ENCODE measurements at regions not wholly inside any gene's neighbourhood (a gene's known extent, or its start where the extent isn't known, plus 50 kb on each side); places are given as distances from the start of the nearest gene placed in this dataset.
"Not testable (repeated sequence)": the region's sequence is repeated elsewhere in the genome, so short reads cannot be mapped to it uniquely, and the experiment has no call there.

GRCh38 chr9:42947050-42947449 is 763.6 kb downstream of the SPATA31A6 start:
- peaks cover 0 to 41% of the 10 kb centered on the region in 2 experiments; a peak in 2 of 4 replicates for H3K9me3 ChIP-seq (ENCODE audit: insufficient read depth in 2 of 2, low read depth in 1 of 2, low read length in 1 of 2)
- H3K27ac ChIP-seq (ENCODE audit: low read depth, low read length); H4K20me1 ChIP-seq (replicated peaks in 1 of 2; ENCODE audit: control insufficient read depth in 1 of 2, insufficient read depth in 2 of 2, low read length in 2 of 2); H3K79me2 ChIP-seq (ENCODE audit: control insufficient read depth in 1 of 2, insufficient read depth in 2 of 2, low read length in 2 of 2); DNase-seq (ENCODE audit: low read depth in 1 of 2, low spot score in 2 of 2); H4K91ac ChIP-seq (replicated peaks; ENCODE audit: insufficient read length, low read length); H4K5ac ChIP-seq (ENCODE audit: insufficient read length, low read depth, low read length); H2BK20ac ChIP-seq (ENCODE audit: low read length); H3K36me3 ChIP-seq (ENCODE audit: control insufficient read depth in 2 of 4, insufficient read depth in 4 of 4, low read length in 3 of 4); H3K18ac ChIP-seq (ENCODE audit: extremely low read depth, low read length); H2BK5ac ChIP-seq (ENCODE audit: low read depth, low read length); H3K4me3 ChIP-seq (ENCODE audit: extremely low read depth in 1 of 4, insufficient read depth in 2 of 4, low read depth in 3 of 4, low read length in 4 of 4); H2BK120ac ChIP-seq (replicated peaks; ENCODE audit: low read depth, low read length); H4K8ac ChIP-seq (ENCODE audit: extremely low read depth, insufficient read depth, low read length); H3K79me1 ChIP-seq (ENCODE audit: low read depth, low read length); H2BK15ac ChIP-seq (ENCODE audit: low read length); H2AFZ ChIP-seq (ENCODE audit: low read length); H3K23me2 ChIP-seq (ENCODE audit: low read depth, low read length); POLR2A ChIA-PET (ENCODE audit: partially characterized antibody); H3K23ac ChIP-seq (ENCODE audit: insufficient read length); H3K9ac ChIP-seq (replicated peaks in 1 of 4; ENCODE audit: extremely low read depth in 1 of 4, low read depth in 3 of 4, low read length in 3 of 4); H3K4me1 ChIP-seq (replicated peaks in 1 of 4; ENCODE audit: control insufficient read depth in 3 of 4, insufficient read depth in 4 of 4, low read length in 3 of 4); CTCF ChIA-PET (ENCODE audit: partially characterized antibody); H3K14ac ChIP-seq (ENCODE audit: insufficient read length); H3K56ac ChIP-seq (replicated peaks; ENCODE audit: insufficient read length, low read depth, low read length); H3K4ac ChIP-seq (replicated peaks; ENCODE audit: insufficient read length, low read depth, low read length); H3K27me3 ChIP-seq (replicated peaks in 1 of 4; ENCODE audit: control insufficient read depth in 3 of 4, extremely low read depth in 1 of 4, insufficient read depth in 3 of 4, low read length in 3 of 4); FAIRE-seq; H2AK5ac ChIP-seq (ENCODE audit: low read depth, low read length); H3K4me2 ChIP-seq (ENCODE audit: insufficient read depth in 1 of 2, low read depth in 2 of 2, low read length in 2 of 2); H2BK12ac ChIP-seq (ENCODE audit: low read depth, low read length): not testable (repeated sequence)
- WGBS, 2 experiments (ENCODE audit: extremely low coverage in 1 of 2, insufficient coverage in 1 of 2, insufficient read length in 1 of 2, insufficient replicate concordance in 2 of 2, low coverage in 1 of 2, low lambda C conversion rate in 2 of 2, missing lambda C conversion rate in 1 of 2) = 100% methylated on average over 1 of the region's 4 CpGs; no CpG with 5 or more reads in 1 of the 2 experiments
